ENCODE measurements at regions not wholly inside any gene's neighbourhood (a gene's known extent, or its start where the extent isn't known, plus 50 kb on each side); places are given as distances from the start of the nearest gene placed in this dataset.

DNA sequence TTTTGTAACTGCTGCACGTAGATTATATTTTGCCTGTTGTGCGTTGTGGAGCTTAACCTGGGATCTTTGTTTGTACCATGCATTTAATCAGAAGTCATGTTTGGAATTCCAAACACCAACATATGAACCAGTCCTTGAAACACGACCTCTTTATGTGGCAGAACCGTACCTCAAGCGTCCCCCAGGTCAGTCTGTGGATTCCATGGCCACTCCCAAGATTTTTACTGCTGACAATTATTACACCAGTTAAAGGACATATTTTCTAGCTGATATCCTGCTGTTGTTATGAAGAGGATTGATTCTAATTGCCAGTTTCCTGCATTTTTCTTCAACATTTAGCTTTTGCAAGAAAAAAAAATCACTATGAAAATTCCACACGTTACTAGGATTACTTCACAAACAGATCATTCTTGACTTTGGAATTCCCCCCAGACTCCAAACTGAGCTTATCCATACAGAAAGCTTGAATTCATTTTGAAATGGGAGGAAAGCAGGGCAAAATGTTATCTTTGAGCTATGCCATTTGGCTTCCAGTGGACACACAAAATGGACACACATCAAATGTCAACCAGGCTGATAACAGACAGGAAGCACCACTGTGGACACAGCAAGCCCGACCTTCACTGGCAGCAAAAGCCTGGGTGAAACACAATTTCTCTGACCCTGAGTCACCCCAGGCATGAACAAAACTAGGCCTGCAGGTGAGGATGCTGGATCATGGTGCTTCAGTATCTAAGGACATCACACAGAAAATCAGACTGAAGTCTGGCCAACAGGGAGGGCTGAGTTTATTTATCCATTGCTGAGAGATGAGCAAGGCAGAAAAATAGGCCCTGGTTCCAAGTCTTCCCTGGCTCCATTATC is 542.9 kb upstream of the JAG1 start:
- TF ChIP-seq, protein P1, sequence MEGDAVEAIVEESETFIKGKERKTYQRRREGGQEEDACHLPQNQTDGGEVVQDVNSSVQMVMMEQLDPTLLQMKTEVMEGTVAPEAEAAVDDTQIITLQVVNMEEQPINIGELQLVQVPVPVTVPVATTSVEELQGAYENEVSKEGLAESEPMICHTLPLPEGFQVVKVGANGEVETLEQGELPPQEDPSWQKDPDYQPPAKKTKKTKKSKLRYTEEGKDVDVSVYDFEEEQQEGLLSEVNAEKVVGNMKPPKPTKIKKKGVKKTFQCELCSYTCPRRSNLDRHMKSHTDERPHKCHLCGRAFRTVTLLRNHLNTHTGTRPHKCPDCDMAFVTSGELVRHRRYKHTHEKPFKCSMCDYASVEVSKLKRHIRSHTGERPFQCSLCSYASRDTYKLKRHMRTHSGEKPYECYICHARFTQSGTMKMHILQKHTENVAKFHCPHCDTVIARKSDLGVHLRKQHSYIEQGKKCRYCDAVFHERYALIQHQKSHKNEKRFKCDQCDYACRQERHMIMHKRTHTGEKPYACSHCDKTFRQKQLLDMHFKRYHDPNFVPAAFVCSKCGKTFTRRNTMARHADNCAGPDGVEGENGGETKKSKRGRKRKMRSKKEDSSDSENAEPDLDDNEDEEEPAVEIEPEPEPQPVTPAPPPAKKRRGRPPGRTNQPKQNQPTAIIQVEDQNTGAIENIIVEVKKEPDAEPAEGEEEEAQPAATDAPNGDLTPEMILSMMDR (IDR thresholded peaks at IDR 0.05) = no peak
- TF ChIP-seq POLR2A (IDR thresholded peaks at IDR 0.05) = no peak

Measured in uterus (tissue), 2 donors.